Right forelimb (tissue), 1 donor: ENCODE measurements at regions not wholly inside any gene's neighbourhood (a gene's known extent, or its start where the extent isn't known, plus 50 kb on each side); places are given as distances from the start of the nearest gene placed in this dataset.
A peak's percentile ranks its signal among the peaks of the same experiment; 100 is the strongest.

ENCODE experiments used
- DNase-seq: peaks from one replicate; pipeline ENCODE4 v3.0.0-alpha.2; 2018

GRCh38 chr1:115491298-115492018 lies 150.3 kb upstream of the VANGL1 start:
- no peak for DNase-seq

GRCh38 chr1:115479055-115479482 lies 141.0 kb upstream of the NGF start:
- no peak for DNase-seq

- DNase-seq = no peak
Measured at GRCh38 chr1:115477071-115477470, 139.0 kb upstream of the NGF start.

GRCh38 chr1:115476616-115477015 lies 138.6 kb upstream of the NGF start:
- DNase-seq = no peak

GRCh38 chr1:115475901-115476300 lies 137.9 kb upstream of the NGF start:
- DNase-seq = no peak

GRCh38 chr1:115475252-115475651 lies 137.2 kb upstream of the NGF start:
- no peak for DNase-seq

GRCh38 chr1:115473986-115474565 lies 136.0 kb upstream of the NGF start:
- no peak for DNase-seq

GRCh38 chr1:115469703-115470476 lies 131.8 kb upstream of the NGF start:
- DNase-seq = no peak

- DNase-seq = no peak
Measured at GRCh38 chr1:115467790-115468189, 129.7 kb upstream of the NGF start.

GRCh38 chr1:115467196-115467595 lies 129.1 kb upstream of the NGF start:
- DNase-seq = no peak

- DNase-seq = no peak
Measured at GRCh38 chr1:115466433-115466832, 128.4 kb upstream of the NGF start.

GRCh38 chr1:115465802-115466363 lies 127.8 kb upstream of the NGF start:
- DNase-seq = no peak

- no peak for DNase-seq
Measured at GRCh38 chr1:115463347-115463746, 125.3 kb upstream of the NGF start.

GRCh38 chr1:115462566-115463076 lies 124.6 kb upstream of the NGF start:
- no peak for DNase-seq

- DNase-seq = no peak
Measured at GRCh38 chr1:115461526-115461925, 123.5 kb upstream of the NGF start.

- no peak for DNase-seq
Measured at GRCh38 chr1:115459161-115459560, 121.1 kb upstream of the NGF start.

- no peak for DNase-seq
Measured at GRCh38 chr1:115458426-115459114, 120.5 kb upstream of the NGF start.

- DNase-seq = no peak
Measured at GRCh38 chr1:115457289-115457688, 119.2 kb upstream of the NGF start.

- peak; percentile 59 for DNase-seq
Measured at GRCh38 chr1:115456441-115456961, 118.5 kb upstream of the NGF start.

GRCh38 chr1:115454837-115455511 lies 116.9 kb upstream of the NGF start:
- DNase-seq = peak; percentile 59

GRCh38 chr1:115453666-115454065 lies 115.6 kb upstream of the NGF start:
- no peak for DNase-seq
